HuH-7.5 (cell line): ENCODE measurements at regions not wholly inside any gene's neighbourhood (a gene's known extent, or its start where the extent isn't known, plus 50 kb on each side); places are given as distances from the start of the nearest gene placed in this dataset.
"Not testable (repeated sequence)": the region's sequence is repeated elsewhere in the genome, so short reads cannot be mapped to it uniquely, and the experiment has no call there.

Experiments
- DNase-seq: peaks from one replicate; pipeline ENCODE4 v3.0.0; 2011; ENCODE audit warnings: low spot score

DNA sequence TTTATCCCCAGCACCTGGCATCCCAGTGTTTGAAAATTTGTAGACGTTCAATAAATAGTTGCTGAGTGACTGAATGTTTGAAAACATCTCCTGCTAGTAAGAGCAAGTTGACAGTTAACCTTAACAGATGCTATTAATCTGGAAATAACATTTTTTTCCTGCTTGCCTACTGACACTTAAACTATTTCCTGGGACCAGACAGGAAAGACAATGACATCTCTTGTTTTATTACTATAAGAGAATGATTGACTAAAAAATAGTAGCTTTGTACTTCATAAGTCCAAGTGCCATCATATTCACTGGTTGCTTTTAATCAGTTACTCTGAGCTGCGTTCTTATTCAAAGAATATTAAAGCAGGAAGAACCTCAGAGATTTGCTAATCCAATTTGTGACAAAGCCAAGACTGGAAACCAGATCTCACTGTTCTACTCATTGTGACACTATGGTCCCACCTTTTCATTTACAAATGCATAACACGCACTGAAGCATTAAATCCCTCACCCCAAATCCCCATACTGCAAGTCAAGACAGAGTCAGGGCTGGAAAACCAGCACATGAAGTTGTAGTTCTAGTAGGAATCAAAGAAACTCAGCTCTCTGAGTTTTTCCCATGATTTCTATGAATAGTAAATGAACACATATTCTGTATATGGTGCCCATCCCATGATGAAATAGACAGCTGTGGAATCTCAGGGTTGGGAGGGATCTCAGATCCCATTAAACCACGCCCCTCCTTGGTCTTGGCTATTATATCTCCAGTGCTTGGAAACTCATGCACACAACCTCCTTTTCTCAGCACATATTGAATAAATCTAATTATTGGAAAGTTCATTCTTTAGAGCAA, 212.7 kb upstream of the P2RY1 start:
- DNase-seq, result no peak

DNA sequence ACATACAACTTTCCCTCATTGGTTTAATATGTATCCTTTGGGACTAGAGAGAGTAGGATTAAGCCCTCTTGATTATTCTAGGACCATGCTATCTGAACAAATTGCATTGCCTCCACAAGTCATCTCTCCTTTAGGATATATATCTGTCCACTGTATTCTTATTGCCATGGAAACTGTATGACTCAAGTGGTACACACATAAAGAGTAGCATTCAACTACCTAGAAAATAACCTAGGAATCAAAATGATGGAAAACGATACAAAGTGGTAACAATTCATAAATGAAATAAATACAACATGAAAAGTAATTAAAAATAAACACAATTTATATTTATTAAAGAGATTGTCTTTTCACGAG, 212.1 kb upstream of the P2RY1 start:
- no peak for DNase-seq

DNA sequence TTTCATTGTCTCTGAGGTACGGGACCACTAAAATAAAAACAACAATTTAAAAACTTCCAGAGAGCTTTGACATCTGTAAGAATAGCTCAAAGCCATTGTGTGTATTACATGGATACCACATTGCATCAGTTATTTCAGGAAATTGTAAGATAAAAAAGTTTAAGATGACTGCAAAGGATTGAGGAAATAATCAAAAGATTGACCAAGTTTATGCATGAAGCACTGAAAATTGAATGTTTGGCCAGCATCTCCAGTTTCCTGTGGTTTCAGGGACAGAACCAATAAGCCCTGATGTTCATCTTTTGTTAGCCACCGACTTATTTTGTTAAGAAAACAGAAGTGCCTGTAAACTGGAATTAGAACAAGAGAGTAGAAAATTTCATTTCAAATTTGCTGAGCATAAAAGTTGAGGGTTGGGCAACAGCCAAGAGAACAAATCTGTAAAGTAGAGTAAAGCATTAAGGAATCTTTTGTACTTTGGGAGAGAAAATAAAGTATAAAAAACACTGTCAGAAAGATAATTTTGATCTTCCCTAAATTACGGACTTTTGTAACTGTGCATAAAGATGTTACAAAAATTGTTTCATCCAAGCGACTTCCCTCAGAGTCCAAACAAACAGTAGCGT, 211.5 kb upstream of the P2RY1 start:
- DNase-seq, result no peak

DNA sequence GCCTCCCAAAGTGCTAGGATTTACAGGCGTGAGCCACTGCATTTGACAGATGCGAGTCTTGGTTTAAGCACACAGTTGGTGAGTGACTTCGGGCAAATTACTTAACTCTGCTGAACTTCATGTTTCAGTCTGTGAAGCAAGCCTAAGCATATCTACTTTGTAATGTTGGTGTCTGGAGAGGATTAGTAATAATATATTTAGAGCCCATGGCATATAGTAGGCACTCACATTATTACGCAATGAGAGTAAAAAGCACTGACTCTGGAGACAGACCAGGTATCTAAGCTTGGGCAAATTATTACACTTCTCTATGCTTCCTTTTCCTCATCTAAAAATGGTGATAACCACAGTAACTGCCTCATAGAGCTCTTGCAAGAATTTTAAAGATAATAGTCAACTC, 208.7 kb upstream of the P2RY1 start:
- no peak for DNase-seq

DNA sequence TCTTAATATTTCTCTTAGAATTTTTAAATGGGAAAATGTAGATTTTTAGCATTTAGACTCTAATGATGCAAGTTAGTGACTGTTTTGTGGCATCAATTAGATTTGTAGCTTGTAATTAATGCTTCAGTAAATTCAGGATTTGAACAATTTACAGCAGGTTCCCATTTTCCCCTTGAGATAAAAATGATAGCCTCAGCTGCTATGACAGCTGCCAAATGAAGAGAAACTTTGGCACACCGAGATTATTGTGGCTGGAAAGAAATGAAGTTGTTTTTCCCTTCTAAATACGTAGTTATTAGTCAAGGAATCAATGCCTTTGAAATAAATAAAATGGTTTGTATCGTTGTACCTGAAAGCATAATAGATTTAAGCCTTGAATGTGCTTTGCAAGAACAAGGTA, 206.4 kb upstream of the P2RY1 start:
- no peak for DNase-seq

DNA sequence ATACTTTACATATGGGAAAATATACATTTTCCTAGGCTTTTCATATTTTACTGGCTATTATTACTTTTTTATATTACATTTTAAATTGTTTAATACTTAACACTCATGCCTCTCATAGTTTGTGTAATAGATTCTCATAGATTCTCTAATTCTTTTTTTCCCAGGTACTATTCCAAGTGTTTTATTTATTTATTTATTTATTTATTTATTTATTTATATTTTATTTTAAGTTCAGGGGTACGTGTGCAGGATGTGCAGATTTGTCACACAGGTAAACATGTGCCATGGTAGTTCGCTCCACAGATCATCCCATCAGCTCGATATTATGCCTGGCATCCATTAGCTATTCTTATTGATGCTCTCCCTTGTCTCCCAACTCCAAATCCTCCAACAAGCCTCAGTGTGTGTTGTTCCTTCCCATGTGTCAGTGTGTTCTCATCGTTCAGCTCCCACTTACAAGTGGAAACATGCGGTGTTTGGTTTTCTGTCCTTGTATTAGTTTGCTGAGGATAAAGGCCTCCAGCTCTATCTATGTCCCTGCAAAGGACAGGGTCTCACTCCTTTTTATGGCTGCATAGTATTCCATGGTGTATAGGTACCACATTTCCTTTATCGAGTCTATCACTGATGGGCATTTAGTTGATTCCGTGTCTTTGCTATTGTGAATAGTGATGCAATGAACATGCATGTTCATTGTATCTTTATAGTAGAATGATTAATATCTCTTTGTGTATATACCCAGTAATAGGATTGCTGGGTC, 205.4 kb upstream of the P2RY1 start:
- DNase-seq, result no peak

DNA sequence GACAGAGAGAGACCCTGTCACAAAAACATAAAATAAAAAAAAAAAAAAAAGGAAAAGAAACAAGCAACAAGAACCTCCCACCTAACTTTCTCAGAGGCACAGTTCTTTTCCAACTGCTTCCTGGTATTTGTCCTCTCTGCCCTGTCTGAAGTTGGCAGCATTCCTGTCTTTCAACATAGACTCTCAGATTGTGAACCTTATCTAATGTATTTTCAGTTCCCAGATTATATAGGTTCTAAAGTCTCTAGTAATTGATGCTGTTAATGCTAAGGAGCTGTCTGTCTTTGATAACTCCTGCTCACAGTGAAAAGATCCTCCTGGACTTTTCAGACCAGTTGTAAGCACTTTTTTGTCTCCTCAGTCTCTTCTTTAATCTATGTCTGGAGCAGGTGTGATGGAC, 199.5 kb upstream of the P2RY1 start:
- no peak for DNase-seq

DNA sequence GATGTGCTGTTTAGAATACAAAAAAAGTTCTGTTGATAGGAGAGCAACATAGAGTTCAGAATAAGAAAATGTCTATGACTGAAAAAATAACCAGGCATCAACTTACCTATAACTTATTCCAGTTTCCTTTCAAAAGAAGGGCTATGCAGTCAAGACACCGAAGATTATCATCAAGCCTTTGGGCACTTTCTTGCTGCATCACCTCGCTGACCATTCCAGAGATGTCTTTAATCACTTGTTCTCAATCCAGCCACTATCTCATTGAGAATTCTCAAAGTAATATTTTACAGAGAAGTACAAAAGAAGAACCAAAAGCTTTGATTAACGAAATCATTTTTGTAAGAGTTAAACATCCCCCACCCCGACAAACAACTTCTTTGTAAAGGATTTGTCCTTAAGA, 198.3 kb upstream of the P2RY1 start:
- no peak for DNase-seq

DNA sequence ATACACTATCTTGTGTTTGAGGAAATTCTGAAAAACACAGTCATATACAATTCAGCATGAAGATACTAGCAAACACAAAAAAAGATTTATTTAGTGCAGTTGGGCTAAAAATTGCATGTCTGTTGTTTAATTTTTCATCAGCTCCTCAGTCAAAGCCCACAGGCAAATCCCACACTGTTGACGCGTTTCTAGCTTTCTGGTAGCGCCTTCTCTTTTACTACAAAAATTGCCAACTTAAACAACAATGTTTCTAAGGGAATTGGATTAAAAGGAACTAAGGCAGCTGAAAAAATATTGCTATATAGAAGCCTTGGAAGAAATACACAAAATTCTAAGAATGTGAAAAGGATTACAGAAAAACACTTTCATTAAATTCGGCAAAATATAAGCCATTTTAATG, 196.7 kb upstream of the P2RY1 start:
- DNase-seq, result no peak

DNA sequence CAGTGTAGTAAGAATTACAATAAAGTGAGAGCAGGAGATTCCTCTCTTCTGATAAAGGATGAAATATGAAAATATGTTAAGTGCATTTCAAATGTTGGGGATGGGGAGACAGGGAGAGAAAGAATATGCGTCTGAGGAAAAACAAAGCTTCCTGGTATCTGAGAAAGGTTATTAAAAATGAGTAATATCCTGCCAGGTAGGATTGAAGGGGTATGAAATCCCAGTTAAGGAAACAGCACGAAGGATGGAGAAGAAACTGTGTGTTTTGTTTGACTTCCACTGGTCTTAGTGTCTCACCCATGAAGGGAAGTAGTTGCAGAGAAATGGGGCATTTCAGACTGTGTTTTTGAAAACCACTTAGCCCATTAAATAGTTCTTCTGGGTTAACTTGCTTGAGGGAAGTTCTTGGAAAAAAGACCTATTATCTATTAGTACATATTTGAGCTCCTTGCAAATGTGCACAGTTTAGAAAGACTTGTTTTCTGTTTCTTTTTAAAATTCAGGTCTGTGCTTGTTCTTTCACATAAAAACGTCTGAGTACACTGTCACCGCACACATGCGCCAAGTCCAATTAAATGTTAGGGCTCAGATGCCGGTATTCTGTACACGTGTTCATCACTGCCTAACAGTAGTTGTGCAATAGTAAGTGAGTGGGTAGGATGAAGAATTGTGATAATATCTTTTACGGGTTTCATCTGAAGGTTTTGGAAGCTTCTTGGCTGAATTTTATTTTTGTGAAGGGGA, 196.1 kb upstream of the P2RY1 start:
- no peak for DNase-seq

DNA sequence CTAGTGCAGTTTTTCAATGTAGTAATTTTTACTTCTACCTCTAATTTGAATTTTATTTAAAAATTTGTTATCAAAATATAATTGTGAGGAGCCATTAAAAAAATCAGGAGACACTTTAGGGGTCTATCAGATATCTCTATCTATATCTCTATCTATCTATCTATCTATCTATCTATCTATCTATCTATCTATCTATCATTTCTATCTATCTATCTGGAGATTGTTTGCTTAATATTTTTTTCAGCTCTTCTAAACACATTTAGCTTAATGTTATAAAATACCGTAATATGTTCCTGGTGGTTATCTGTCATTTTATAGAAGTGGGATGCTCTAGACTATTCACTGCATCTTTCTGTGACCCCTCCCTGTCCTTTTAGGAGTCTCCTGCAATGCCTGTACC, 193.7 kb upstream of the P2RY1 start:
- no peak for DNase-seq

DNA sequence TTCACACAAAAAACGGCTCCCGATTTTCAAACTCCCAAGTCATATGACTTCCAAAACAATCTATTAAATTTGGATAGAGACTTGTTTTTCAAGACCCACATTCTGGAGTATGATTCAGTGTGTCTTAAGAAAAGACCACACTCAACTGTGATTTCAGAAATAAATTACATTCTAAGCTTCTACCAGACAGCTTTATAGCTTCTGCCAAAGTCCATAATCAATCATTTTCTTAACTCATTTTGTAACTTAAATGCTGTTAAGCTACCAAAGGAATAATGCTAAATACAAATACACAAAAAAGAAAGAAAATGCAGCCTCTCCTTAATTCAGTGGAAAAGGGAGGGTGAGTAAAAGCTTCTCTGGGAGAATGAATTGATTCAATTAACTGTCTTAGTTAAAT, 192.3 kb upstream of the P2RY1 start:
- no peak for DNase-seq

DNA sequence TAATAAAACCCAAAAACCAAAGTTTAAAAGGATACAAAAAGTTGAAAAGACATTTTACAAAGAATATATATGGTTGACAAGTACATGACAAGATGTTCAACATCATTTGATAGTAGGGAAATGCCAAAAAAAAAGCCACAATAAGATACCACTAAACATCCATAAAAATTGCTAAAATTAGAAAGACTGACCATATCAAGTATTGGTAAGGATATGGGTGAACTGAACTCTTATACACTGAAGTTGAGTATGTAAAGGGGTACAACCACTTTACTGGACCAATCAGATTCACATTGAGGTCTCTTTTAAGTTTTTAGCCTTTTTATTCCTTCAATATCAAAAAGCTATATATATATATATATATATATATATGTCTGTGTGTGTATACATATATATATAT, 190.5 kb upstream of the P2RY1 start:
- DNase-seq, result no peak

DNA sequence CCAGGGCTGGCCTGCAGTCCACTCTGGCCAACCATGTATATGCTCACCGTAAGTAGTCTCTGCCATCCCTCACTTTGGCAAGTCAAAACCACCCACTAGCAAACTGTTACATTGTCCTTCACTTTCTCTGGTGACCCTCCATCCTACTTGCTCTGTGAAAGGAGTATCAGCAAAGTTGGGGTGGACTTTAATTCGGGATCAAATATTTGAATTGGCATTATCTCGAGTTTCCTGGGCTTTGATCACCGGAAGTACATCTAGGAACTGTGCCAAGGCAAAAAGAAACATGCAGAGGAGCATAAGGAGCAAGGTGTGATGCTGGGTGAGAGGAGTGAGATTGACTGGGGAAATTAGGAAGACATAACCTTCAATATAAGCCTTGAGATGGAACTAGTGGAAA, 188.9 kb upstream of the P2RY1 start:
- no peak for DNase-seq

DNA sequence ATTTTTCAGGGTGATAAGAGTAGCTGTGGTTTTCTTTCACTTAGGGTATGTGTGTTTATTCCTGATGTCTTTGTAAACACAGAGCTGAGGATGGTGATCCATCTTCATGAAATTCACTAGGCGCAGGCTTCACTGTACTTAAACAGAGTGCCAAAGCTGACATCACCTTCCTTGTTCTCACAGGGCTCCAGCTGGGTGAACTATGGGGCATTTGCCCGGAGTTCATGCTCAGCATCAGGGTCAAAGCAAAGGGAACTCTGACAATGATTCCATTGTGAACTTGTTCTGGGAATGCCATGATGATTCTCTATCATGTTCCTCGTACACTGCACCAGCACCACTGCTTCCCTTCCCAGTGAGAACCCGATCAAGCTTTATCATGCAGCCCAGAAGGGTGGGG, 184.8 kb upstream of the P2RY1 start:
- DNase-seq, result no peak

DNA sequence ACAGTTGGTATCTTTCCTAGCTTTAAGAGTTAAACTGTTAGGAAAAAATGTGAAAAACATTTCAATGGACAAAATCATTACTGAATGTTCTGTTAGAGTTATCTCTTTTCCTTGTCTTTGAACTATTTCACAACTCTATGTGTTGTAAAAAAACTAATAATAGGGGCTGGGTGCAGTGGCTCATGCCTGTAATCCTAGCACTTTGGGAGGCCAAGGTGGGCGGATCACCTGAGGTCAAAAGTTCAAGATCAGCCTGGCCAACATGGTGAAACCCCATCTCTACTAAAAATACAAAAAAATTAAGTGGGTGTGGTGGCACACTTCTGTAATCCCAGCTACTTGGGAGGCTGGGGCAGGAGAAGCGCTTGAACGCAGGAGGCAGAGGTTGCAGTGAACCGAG, 184.0 kb upstream of the P2RY1 start:
- DNase-seq, result not testable (repeated sequence)

DNA sequence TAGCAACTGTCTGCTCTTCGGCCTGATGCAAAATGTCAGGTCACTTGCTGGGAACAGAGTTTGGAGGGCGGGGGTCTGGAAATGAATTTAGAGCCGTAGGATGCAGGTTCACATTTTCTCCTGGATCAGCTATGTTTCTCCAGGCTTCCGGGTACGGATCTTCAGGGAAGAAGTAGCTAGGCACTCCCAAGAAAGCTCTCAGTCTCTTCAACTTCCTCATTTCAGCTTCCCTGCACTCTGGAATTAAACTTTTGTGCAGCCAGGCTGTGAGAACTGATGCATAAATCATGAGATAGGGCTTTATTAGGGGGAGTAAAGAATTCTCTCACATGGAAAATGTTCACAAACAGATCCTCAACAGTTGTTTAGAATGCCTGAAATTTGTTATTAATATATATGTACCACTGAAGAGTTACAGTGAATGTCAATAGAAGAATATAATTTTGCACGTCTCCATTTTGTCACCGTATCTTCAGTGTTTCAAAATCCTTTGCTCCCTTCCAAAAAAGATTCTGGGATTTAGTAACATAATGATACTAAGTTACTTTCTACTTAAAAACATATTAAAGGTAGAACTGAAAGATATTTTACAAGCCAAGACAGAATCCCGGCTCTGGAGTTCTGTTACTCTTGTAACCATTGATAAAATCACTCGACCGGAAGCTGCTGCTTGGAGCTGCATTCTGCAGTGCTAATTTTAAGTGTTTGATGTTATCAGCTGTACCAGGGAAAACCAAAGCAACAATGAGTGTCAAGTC, 178.5 kb upstream of the P2RY1 start:
- no peak for DNase-seq

DNA sequence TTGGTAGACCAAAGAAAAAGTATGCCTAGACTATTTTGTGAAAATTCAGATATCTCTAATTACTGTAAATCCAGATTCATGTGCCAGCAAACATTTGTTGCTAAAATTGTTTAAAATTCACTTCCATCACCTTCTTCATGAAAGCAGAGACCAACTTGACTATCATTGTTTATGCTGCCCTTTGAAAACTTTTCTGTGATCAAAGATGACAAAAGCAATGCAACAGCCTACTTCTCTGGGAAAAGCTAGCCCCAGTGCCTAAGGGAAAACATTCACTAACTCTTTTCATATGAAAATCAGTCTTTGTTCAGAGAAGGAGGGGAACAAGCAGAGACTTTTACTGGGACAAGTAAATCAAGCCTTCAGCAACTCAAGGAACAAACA, 178.0 kb upstream of the P2RY1 start:
- DNase-seq, result no peak

DNA sequence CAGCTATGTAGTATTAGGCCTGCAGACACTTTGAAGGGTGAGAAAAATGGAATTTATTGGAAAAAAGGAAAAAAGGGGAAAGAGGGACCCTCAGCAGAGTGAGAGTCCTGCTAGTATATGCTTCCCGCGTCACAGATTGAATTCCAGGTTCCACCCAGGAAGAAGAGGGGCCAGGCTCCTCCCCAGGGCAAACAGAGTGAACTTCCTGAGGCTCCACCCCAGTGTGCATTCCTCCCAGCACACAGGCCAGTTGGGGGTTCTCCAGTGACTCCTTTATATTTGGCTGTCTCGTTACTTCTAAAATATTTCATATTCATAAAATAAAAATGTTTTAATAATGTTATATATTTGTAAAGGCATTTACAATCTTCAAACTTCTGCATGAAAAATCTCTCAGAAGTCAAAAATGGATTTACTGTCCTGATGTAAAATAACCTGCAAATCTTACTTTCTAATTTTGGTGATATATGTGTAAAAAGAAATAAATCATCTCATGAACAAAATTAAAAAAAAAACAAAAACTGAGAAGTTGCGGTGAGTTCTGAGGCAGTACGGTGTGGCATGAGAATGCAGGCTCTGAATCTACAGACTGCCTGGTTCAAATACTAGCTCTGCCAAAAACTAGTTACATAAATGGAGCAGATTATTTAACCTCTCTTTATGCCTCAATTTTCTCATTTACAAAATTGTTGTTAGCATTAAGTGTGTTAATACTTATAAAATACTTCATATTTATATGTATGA, 175.8 kb upstream of the P2RY1 start:
- DNase-seq, result no peak

DNA sequence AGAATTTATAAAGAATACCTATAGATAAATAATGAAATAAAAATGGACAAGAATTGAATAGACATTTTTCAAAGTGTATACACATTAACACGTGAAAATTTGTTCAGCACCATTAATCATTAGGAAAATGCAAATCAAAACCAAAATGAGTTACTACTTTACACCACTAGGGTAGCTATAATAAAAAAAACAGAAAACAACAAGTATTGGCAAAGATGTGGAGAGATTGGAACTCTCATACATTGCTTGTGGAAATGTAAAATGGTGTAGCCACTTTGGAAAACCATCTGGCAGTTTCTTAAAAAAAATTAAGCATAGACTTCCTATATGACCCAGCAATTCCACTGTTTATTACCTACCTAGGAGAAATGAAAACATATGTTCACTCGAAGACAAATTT, 172.8 kb upstream of the P2RY1 start:
- no peak for DNase-seq

DNA sequence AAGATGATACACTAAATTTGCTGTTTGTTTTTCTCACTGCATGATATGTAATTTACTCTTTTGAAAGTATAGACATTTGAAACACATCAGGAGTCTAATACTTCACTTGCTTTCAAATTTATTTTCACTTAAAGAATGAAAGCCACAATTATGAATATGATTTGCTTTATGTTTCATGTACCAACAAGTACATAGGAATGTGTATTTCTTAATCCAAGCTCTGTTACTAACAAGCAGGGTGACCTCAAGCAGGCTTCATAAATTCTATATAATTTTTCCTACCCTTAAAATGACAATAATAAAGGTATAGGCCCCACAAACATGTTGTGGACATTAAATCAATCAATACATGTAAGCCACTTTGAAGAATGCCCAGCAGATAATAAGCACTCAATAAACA, 170.2 kb upstream of the P2RY1 start:
- DNase-seq, result no peak
